ENCODE measurements at regions not wholly inside any gene's neighbourhood (a gene's known extent, or its start where the extent isn't known, plus 50 kb on each side); places are given as distances from the start of the nearest gene placed in this dataset.

- no peak for TF ChIP-seq CTCF (IDR thresholded peaks at IDR 0.05 in 8 of 11, conservative IDR thresholded peaks at IDR 0.05 in 3 of 11)
- TF ChIP-seq POLR2AphosphoS5 (IDR thresholded peaks at IDR 0.05) = no peak
These were observed 275.0 kb upstream of the RBMS3 start for GRCh38 chr3:29005862-29006261.
